SU-DHL-6 (cell line): ENCODE measurements at regions not wholly inside any gene's neighbourhood (a gene's known extent, or its start where the extent isn't known, plus 50 kb on each side); places are given as distances from the start of the nearest gene placed in this dataset.

Source experiments
- H2AFZ ChIP-seq: fragments of 200-600 bp; sonication (generic); 2 replicates; pipeline ENCODE4 v1.6.1; 2014; ENCODE audit warnings: low read depth, mild to moderate bottlenecking, moderate library complexity, mixed read lengths, antibody characterized with exemption, low read length; ENCODE audit not compliant: severe bottlenecking
- H3F3A ChIP-seq: fragments of 200-600 bp; shearing (Covaris generic); 2 replicates; pipeline ENCODE4 v1.6.0; 2016; ENCODE audit warnings: antibody characterized with exemption, mild to moderate bottlenecking; ENCODE audit not compliant: insufficient read depth
- H3K27ac ChIP-seq: fragments of 200-600 bp; sonication (generic); 2 replicates; pipeline ENCODE4 v1.5.1; 2016; ENCODE audit warnings: low read depth, mild to moderate bottlenecking, low read length, moderate library complexity, mixed read lengths
- H3K27me3 ChIP-seq: fragments of 200-600 bp; sonication (generic), shearing (Covaris generic); 2 replicates; pipeline ENCODE4 v1.6.0; 2014; ENCODE audit warnings: mild to moderate bottlenecking, low read length
- H3K36me3 ChIP-seq: fragments of 200-600 bp; sonication (generic); 2 replicates; pipeline ENCODE4 v1.6.1; 2014; ENCODE audit warnings: mild to moderate bottlenecking, low read length, mixed read lengths
- H3K4me2 ChIP-seq: fragments of 300-600, 200-600 bp; shearing (Covaris generic), sonication (generic); 2 replicates; pipeline ENCODE4 v1.6.0; 2014; ENCODE audit warnings: low read length, low read depth, mild to moderate bottlenecking; ENCODE audit not compliant: poor library complexity, severe bottlenecking
- H3K4me3 ChIP-seq: fragments of 200-600 bp; sonication (generic); 2 replicates; pipeline ENCODE4 v1.5.1; 2014; ENCODE audit warnings: antibody characterized with exemption, low read length, mild to moderate bottlenecking, mixed read lengths; ENCODE audit not compliant: insufficient read depth, poor library complexity, severe bottlenecking
- H3K79me2 ChIP-seq: fragments of 200-600 bp; sonication (generic); 2 replicates; pipeline ENCODE4 v1.6.1; 2014; ENCODE audit warnings: mild to moderate bottlenecking, low read length, moderate library complexity; ENCODE audit not compliant: insufficient read depth
- H3K9ac ChIP-seq: fragments of 200-600 bp; sonication (generic); 2 replicates; pipeline ENCODE4 v1.7.0; 2014; ENCODE audit warnings: mild to moderate bottlenecking, low read length
- H3K9me2 ChIP-seq: fragments of 200-600 bp; sonication (generic); replicated peaks from 2 replicates; pipeline ENCODE4 v1.6.1; 2014; ENCODE audit warnings: low read length; ENCODE audit not compliant: insufficient read depth
- H3K9me3 ChIP-seq: fragments of 200-600 bp; sonication (generic); 2 replicates; pipeline ENCODE4 v1.6.1; 2014; ENCODE audit warnings: low read length, mixed read lengths; ENCODE audit not compliant: insufficient read depth
- H4K20me1 ChIP-seq: fragments of 200-600 bp; sonication (generic); 2 replicates; pipeline ENCODE4 v1.6.1; 2014; ENCODE audit warnings: low read depth, mild to moderate bottlenecking, antibody characterized with exemption, low read length, moderate library complexity, mixed read lengths
- EZH2phosphoT487 ChIP-seq: fragments of 200-600 bp; sonication (generic), shearing (Covaris generic); conservative IDR thresholded peaks from 2 replicates; pipeline ENCODE4 v1.6.1; 2018; ENCODE audit warnings: mild to moderate bottlenecking, antibody characterized with exemption, low read length, moderate library complexity, mixed read lengths
- TF ChIP-seq, protein P1 (sequence below): fragments of 200-600 bp; sonication (generic); IDR thresholded peaks from one replicate; pipeline ENCODE4 v1.5.1; 2017; ENCODE audit warnings: antibody characterized with exemption, mild to moderate bottlenecking, low read length, moderate library complexity; ENCODE audit not compliant: insufficient read depth, poor library complexity, severe bottlenecking

DNA sequence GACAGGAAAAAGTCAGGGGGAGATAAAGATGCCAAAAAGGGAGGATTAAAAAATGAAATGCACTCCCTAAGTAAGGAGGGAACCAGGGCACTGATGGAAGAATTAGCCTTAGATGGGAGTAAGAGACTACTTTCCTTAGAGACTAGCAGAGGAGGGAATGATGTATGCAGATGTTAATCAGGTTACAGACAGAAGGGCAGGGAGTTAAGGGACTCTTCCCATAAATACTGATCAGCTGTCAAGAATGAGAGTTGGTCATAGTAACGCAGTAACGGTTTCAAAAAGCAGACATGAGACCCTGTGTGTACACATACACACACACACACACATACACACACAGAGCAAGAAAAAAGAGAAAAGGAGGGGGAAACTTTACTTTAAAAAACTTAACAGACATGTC lies 93.4 kb downstream of the PHLDA1 start:
- H3K9me2 ChIP-seq = no peaks in the 10 kb centered on the region
- no peak overlapping the region for H2AFZ ChIP-seq
- no peak overlapping the region for H3K9ac ChIP-seq
- no peak overlapping the region for H3K4me2 ChIP-seq
- no peaks in the 10 kb centered on the region for H3K27me3 ChIP-seq
- H3F3A ChIP-seq = no peaks in the 10 kb centered on the region
- no peaks in the 10 kb centered on the region for H3K36me3 ChIP-seq
- H3K9me3 ChIP-seq = no peaks in the 10 kb centered on the region
- H3K79me2 ChIP-seq = no peaks in the 10 kb centered on the region
- no peak overlapping the region for H3K27ac ChIP-seq
- TF ChIP-seq, protein P1, sequence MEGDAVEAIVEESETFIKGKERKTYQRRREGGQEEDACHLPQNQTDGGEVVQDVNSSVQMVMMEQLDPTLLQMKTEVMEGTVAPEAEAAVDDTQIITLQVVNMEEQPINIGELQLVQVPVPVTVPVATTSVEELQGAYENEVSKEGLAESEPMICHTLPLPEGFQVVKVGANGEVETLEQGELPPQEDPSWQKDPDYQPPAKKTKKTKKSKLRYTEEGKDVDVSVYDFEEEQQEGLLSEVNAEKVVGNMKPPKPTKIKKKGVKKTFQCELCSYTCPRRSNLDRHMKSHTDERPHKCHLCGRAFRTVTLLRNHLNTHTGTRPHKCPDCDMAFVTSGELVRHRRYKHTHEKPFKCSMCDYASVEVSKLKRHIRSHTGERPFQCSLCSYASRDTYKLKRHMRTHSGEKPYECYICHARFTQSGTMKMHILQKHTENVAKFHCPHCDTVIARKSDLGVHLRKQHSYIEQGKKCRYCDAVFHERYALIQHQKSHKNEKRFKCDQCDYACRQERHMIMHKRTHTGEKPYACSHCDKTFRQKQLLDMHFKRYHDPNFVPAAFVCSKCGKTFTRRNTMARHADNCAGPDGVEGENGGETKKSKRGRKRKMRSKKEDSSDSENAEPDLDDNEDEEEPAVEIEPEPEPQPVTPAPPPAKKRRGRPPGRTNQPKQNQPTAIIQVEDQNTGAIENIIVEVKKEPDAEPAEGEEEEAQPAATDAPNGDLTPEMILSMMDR = no peak
- TF ChIP-seq EZH2phosphoT487 = no peak
- no peaks in the 10 kb centered on the region for H4K20me1 ChIP-seq
- no peak overlapping the region for H3K4me3 ChIP-seq

DNA sequence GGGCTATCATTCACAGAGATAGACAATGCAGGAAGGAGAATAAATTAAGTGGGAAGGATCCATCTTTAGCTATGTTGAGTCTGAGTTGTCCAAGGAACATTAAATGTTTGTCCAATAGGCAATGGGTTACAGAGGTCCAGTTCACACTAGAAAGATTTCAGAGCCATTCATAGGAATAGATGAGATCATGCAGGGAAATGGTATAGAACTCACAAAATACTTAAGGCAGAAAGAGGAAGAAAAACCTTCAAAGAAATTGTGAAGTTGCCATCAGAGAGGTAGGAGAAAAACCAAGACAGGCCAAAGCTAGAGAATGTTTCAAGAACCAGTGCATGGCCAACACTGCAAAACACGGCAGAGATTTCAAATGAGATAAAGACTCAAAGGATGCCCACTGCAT lies 94.1 kb downstream of the PHLDA1 start:
- H3K4me2 ChIP-seq = no peak overlapping the region
- no peaks in the 10 kb centered on the region for H3K27me3 ChIP-seq
- no peak overlapping the region for H2AFZ ChIP-seq
- H3K4me3 ChIP-seq = no peak overlapping the region
- TF ChIP-seq, protein P1 = no peak
- TF ChIP-seq EZH2phosphoT487 = no peak
- H3K9ac ChIP-seq = no peak overlapping the region
- H3F3A ChIP-seq = no peaks in the 10 kb centered on the region
- H4K20me1 ChIP-seq = no peaks in the 10 kb centered on the region
- H3K9me2 ChIP-seq = no peaks in the 10 kb centered on the region
- no peak overlapping the region for H3K27ac ChIP-seq
- no peaks in the 10 kb centered on the region for H3K79me2 ChIP-seq
- no peaks in the 10 kb centered on the region for H3K36me3 ChIP-seq
- H3K9me3 ChIP-seq = no peaks in the 10 kb centered on the region

DNA sequence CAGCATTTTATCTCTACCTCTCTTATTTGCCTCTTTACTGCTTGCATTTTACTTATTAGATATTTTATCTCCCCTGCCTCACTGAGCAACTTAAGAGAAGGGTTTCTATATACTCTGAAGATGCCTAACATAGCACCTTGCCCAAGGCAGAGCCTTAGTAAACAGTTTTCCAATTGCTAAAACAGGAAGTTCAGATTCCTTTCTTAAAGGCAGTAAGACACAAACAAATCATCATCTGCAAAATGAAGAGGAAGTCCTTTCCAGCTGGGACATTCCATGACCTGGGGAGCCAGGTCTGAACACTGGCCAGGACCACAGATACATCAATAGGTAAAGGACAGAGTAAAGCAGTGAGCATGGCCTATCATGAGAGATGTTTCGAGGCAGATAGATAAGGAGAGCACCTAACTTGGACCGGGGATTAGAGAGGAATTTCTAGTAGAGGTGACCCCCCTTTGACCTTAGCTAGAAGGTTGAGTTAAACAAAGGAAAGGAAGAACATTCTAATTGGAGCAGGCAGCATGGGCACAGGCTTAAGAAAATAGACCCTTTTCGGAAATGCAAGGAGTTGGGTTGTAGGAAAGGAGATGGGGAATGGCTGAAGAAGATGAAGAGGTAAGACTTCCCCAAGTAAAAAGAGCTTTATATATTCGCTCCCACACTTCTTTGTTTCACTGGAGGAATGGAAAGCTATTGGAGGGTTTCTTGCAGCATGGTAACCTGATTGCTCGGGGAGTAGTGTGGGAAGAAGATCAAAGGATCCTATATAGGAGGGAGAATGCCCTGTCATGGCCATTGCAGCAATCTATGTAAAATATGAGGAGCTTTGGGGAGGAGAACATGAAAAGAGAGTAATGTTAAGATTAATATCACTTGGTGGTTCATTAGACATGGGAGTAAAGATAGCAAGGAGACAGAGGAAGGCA lies 94.8 kb downstream of the PHLDA1 start:
- Histone ChIP-seq H3K9ac (no peak overlapping the region), H3K9me2 (no peaks in the 10 kb centered on the region), H3K4me2 (no peak overlapping the region), H4K20me1 (no peaks in the 10 kb centered on the region), H3K27ac (no peak overlapping the region), H2AFZ (no peak overlapping the region), H3K36me3 (no peaks in the 10 kb centered on the region), H3K4me3 (no peak overlapping the region), H3K79me2 (no peaks in the 10 kb centered on the region), H3K9me3 (no peaks in the 10 kb centered on the region), H3F3A (no peaks in the 10 kb centered on the region), H3K27me3 (no peaks in the 10 kb centered on the region)
- TF ChIP-seq, protein P1 = no peak
- no peak for TF ChIP-seq EZH2phosphoT487
